CD14-positive monocyte (primary cell): ENCODE measurements at regions not wholly inside any gene's neighbourhood (a gene's known extent, or its start where the extent isn't known, plus 50 kb on each side); places are given as distances from the start of the nearest gene placed in this dataset.

Experiments
- DNase-seq, 3 donors: peaks; one replicate each; pipeline ENCODE4 v3.0.0-alpha.2; 2011 to 2022
- H2AFZ ChIP-seq: 2 replicates; pipeline ENCODE4 v1.6.0; 2012; ENCODE audit warnings: mild to moderate bottlenecking, low read depth, low read length, inconsistent platforms; ENCODE audit not compliant: insufficient read depth, poor library complexity, severe bottlenecking
- H3K27ac ChIP-seq, 2 donors: 1 replicate in 1 of 2; 2 replicates in 1 of 2; pipeline ENCODE4 v1.5.1; 2012 to 2013; ENCODE audit warnings: low read length in 2 of 2, control low read depth in 1 of 2, inconsistent platforms in 1 of 2, low read depth in 1 of 2, mild to moderate bottlenecking in 1 of 2
- H3K27me3 ChIP-seq, 2 donors: one replicate each; pipeline versions ENCODE4 v1.6.0 to v1.6.1; 2011 to 2013; ENCODE audit warnings: low read length in 2 of 2; ENCODE audit not compliant: control insufficient read depth in 2 of 2, insufficient read depth in 2 of 2
- H3K36me3 ChIP-seq, 2 donors: replicated peaks in 1 of 2; 1 replicate in 1 of 2; 2 replicates in 1 of 2; pipeline versions ENCODE4 v1.5.1 to v1.6.1; 2012 to 2013; ENCODE audit warnings: low read length in 2 of 2, control low read depth in 1 of 2, inconsistent platforms in 1 of 2, mild to moderate bottlenecking in 1 of 2; ENCODE audit not compliant: insufficient read depth in 2 of 2, control insufficient read depth in 1 of 2
- H3K4me1 ChIP-seq, 2 donors: 1 replicate in 1 of 2; 2 replicates in 1 of 2; pipeline versions ENCODE4 v1.5.1 to v1.6.1; 2012 to 2013; ENCODE audit warnings: low read length in 2 of 2, control low read depth in 1 of 2, inconsistent platforms in 1 of 2, mild to moderate bottlenecking in 1 of 2, moderate library complexity in 1 of 2; ENCODE audit not compliant: insufficient read depth in 2 of 2, control insufficient read depth in 1 of 2
- H3K4me2 ChIP-seq: replicated peaks from 2 replicates; pipeline ENCODE3; 2012; ENCODE audit warnings: low read length, moderate library complexity, mild to moderate bottlenecking; ENCODE audit not compliant: poor library complexity, severe bottlenecking; ENCODE audit errors: extremely low read depth
- H3K4me3 ChIP-seq, 3 experiments: fragments of 200-600 bp in 1 of 3; sonication (generic) in 1 of 3; replicated peaks in 1 of 3; 1 replicate in 2 of 3; 2 replicates in 1 of 3; pipeline ENCODE4 v1.5.1; 2011 to 2013; ENCODE audit warnings: low read length in 3 of 3, mild to moderate bottlenecking in 3 of 3, control low read depth in 2 of 3, low read depth in 2 of 3, inconsistent platforms in 1 of 3, moderate library complexity in 1 of 3
- H3K79me2 ChIP-seq: 2 replicates; pipeline ENCODE4 v1.6.0; 2012; ENCODE audit warnings: mild to moderate bottlenecking, control low read depth, inconsistent platforms, low read length, moderate library complexity; ENCODE audit not compliant: insufficient read depth
- H3K9ac ChIP-seq: 2 replicates; pipeline ENCODE4 v1.6.0; 2017; ENCODE audit warnings: low read length, mild to moderate bottlenecking; ENCODE audit not compliant: insufficient read depth, poor library complexity, severe bottlenecking
- H3K9me3 ChIP-seq, 2 donors: replicated peaks in 1 of 2; 1 replicate in 1 of 2; 2 replicates in 1 of 2; pipeline versions ENCODE4 v1.5.1 to v1.6.1; 2012 to 2013; ENCODE audit warnings: low read length in 2 of 2, control low read depth in 1 of 2; ENCODE audit not compliant: control insufficient read depth in 1 of 2, insufficient read depth in 1 of 2
- H4K20me1 ChIP-seq: 2 replicates; pipeline ENCODE4 v1.6.0; 2012; ENCODE audit warnings: mild to moderate bottlenecking, low read length, control low read depth, moderate library complexity; ENCODE audit not compliant: insufficient read depth
- H3K27ac Mint-ChIP-seq, 7 donors: one replicate each; pipeline ENCODE4 v1.8.0; 2020; ENCODE audit warnings: mild to moderate bottlenecking in 7 of 7, mixed read lengths in 7 of 7, moderate library complexity in 6 of 7, inconsistent platforms in 2 of 7
- H3K27me3 Mint-ChIP-seq, 3 donors: one replicate each; pipeline ENCODE4 v1.8.0; 2021 to 2022; ENCODE audit warnings: low read depth in 3 of 3, mild to moderate bottlenecking in 3 of 3, mixed read lengths in 3 of 3, moderate library complexity in 3 of 3, inconsistent platforms in 1 of 3
- H3K36me3 Mint-ChIP-seq, 2 donors: one replicate each; pipeline ENCODE4 v1.8.0; 2020; ENCODE audit warnings: mixed read lengths in 2 of 2, inconsistent platforms in 1 of 2, mild to moderate bottlenecking in 1 of 2
- H3K4me1 Mint-ChIP-seq: one replicate; pipeline ENCODE4 v1.8.0; 2020; ENCODE audit warnings: mild to moderate bottlenecking, mixed read lengths
- H3K4me3 Mint-ChIP-seq, 2 donors: one replicate each; pipeline ENCODE4 v1.8.0; 2020; ENCODE audit warnings: mild to moderate bottlenecking in 2 of 2, mixed read lengths in 2 of 2, moderate library complexity in 1 of 2
- H3K9me3 Mint-ChIP-seq, 7 donors: one replicate each; pipeline ENCODE4 v1.8.0; 2020 to 2022; ENCODE audit warnings: mixed read lengths in 7 of 7, mild to moderate bottlenecking in 6 of 7, moderate library complexity in 6 of 7, inconsistent platforms in 2 of 7
- CTCF ChIP-seq: fragments of 200-600 bp; IDR thresholded peaks from one replicate; pipeline ENCODE4 v1.8.0; 2022; ENCODE audit warnings: antibody characterized with exemption, mild to moderate bottlenecking
- WGBS: methylation state at CpG from one replicate; pipeline ENCODE4 v1.1.5; 2013; ENCODE audit warnings: missing lambda C conversion rate; ENCODE audit not compliant: insufficient coverage; 5-methylcytosine and 5-hydroxymethylcytosine counted together
- intact Hi-C, 2 donors: fragments of 100-400 bp; cut with micrococcal nuclease; formaldehyde crosslinking; loops; one replicate each; pipeline versions ENCODE4 v1.15.0 to v1.15.1; 2023

GRCh38 chr5:108562205-108562454 lies 180.2 kb upstream of the FBXL17 start:
- H3K27ac Mint-ChIP-seq = no peak overlapping the region
- no peak overlapping the region for H3K4me3 ChIP-seq
- H3K27me3 Mint-ChIP-seq = peaks cover 0 to 3% (median 0%) of the 10 kb centered on the region in 3 donors
- no peak overlapping the region for H3K9ac ChIP-seq
- no peaks in the 10 kb centered on the region for H3K4me1 ChIP-seq
- H3K36me3 Mint-ChIP-seq = no peaks in the 10 kb centered on the region
- no peaks in the 10 kb centered on the region for H3K27me3 ChIP-seq
- H3K9me3 ChIP-seq = no peaks in the 10 kb centered on the region
- no peaks in the 10 kb centered on the region for H3K36me3 ChIP-seq
- no peak for DNase-seq
- H2AFZ ChIP-seq = no peak overlapping the region
- H3K79me2 ChIP-seq = no peaks in the 10 kb centered on the region
- no peak overlapping the region for H3K4me2 ChIP-seq
- H3K9me3 Mint-ChIP-seq = peaks cover 0 to 13% (median 3%) of the 10 kb centered on the region in 7 donors
- no peaks in the 10 kb centered on the region for H4K20me1 ChIP-seq
- no peak overlapping the region for H3K4me3 Mint-ChIP-seq
- TF ChIP-seq CTCF = no peak
- no peak overlapping the region for H3K27ac ChIP-seq
- intact Hi-C loops = no loop called here
- H3K4me1 Mint-ChIP-seq = no peaks in the 10 kb centered on the region

GRCh38 chr5:108561416-108562204 lies 179.7 kb upstream of the FBXL17 start:
- H3K27me3 Mint-ChIP-seq = peaks cover 0 to 3% (median 0%) of the 10 kb centered on the region in 3 donors
- 100% methylated on average over 1 of the region's 2 CpGs for WGBS
- H3K27ac Mint-ChIP-seq = no peak overlapping the region
- Histone ChIP-seq H3K9me3 (no peaks in the 10 kb centered on the region), H4K20me1 (no peaks in the 10 kb centered on the region), H3K27me3 (no peaks in the 10 kb centered on the region), H3K4me2 (no peak overlapping the region), H3K9ac (no peak overlapping the region), H3K4me3 (no peak overlapping the region), H3K79me2 (no peaks in the 10 kb centered on the region), H3K4me1 (no peaks in the 10 kb centered on the region), H3K27ac (no peak overlapping the region), H2AFZ (no peak overlapping the region), H3K36me3 (no peaks in the 10 kb centered on the region)
- H3K4me1 Mint-ChIP-seq = no peaks in the 10 kb centered on the region
- intact Hi-C loops = no loop called here
- no peaks in the 10 kb centered on the region for H3K36me3 Mint-ChIP-seq
- DNase-seq = no peak
- no peak for TF ChIP-seq CTCF
- H3K4me3 Mint-ChIP-seq = no peak overlapping the region
- peaks cover 0 to 13% (median 3%) of the 10 kb centered on the region in 7 donors for H3K9me3 Mint-ChIP-seq
